ENCODE measurements at regions not wholly inside any gene's neighbourhood (a gene's known extent, or its start where the extent isn't known, plus 50 kb on each side); places are given as distances from the start of the nearest gene placed in this dataset.

- Histone ChIP-seq H3K27me3 (no peaks in the 10 kb centered on the region), H3K9me3 (no peaks in the 10 kb centered on the region), H3K4me1 (ENCODE audit: control insufficient read depth in 1 of 2, insufficient read depth in 1 of 2, low read depth in 1 of 2, low read length in 1 of 2) (no peaks in the 10 kb centered on the region), H3K4me3 (ENCODE audit: low read depth in 1 of 2, low read length in 1 of 2) (no peak overlapping the region), H3K36me3 (no peaks in the 10 kb centered on the region), H3K27ac (no peak overlapping the region)
- no peak for TF ChIP-seq CTCF (IDR thresholded peaks at IDR 0.05)
Observed at GRCh38 chr17:72063262-72063661, 57.6 kb upstream of the SOX9 start.

GRCh38 chr17:72063756-72064450 lies 56.9 kb upstream of the SOX9 start:
- no peaks in the 10 kb centered on the region for H3K9me3 ChIP-seq
- H3K4me1 ChIP-seq (ENCODE audit: control insufficient read depth in 1 of 2, insufficient read depth in 1 of 2, low read depth in 1 of 2, low read length in 1 of 2): no peaks in the 10 kb centered on the region
- no peaks in the 10 kb centered on the region for H3K27me3 ChIP-seq
- H3K4me3 ChIP-seq (ENCODE audit: low read depth in 1 of 2, low read length in 1 of 2): no peak overlapping the region
- H3K27ac ChIP-seq: no peak overlapping the region
- TF ChIP-seq CTCF (IDR thresholded peaks at IDR 0.05): no peak
- no peaks in the 10 kb centered on the region for H3K36me3 ChIP-seq

- TF ChIP-seq CTCF (IDR thresholded peaks at IDR 0.05): no peak
- no peaks in the 10 kb centered on the region for H3K27me3 ChIP-seq
- no peak overlapping the region for H3K27ac ChIP-seq
Observed at GRCh38 chr17:72064606-72065193, 56.1 kb upstream of the SOX9 start.

GRCh38 chr17:72065556-72065955 lies 55.3 kb upstream of the SOX9 start:
- Histone ChIP-seq H3K27me3 (no peaks in the 10 kb centered on the region), H3K9me3 (no peaks in the 10 kb centered on the region), H3K4me3 (ENCODE audit: low read depth in 1 of 2, low read length in 1 of 2) (no peak overlapping the region), H3K27ac (no peak overlapping the region), H3K36me3 (no peaks in the 10 kb centered on the region), H3K4me1 (ENCODE audit: control insufficient read depth in 1 of 2, insufficient read depth in 1 of 2, low read depth in 1 of 2, low read length in 1 of 2) (no peaks in the 10 kb centered on the region)
- no peak for TF ChIP-seq CTCF (IDR thresholded peaks at IDR 0.05)

More at GRCh38 chr17:72064606-72065193, 56.1 kb upstream of the SOX9 start:
- Histone ChIP-seq H3K4me1 (ENCODE audit: control insufficient read depth in 1 of 2, insufficient read depth in 1 of 2, low read depth in 1 of 2, low read length in 1 of 2) (no peaks in the 10 kb centered on the region), H3K9me3 (no peaks in the 10 kb centered on the region), H3K4me3 (ENCODE audit: low read depth in 1 of 2, low read length in 1 of 2) (no peak overlapping the region), H3K36me3 (no peaks in the 10 kb centered on the region)

GRCh38 chr17:72068643-72069042 lies 52.2 kb upstream of the SOX9 start:
- Histone ChIP-seq H3K4me1 (ENCODE audit: control insufficient read depth in 1 of 2, insufficient read depth in 1 of 2, low read depth in 1 of 2, low read length in 1 of 2) (no peaks in the 10 kb centered on the region), H3K4me3 (ENCODE audit: low read depth in 1 of 2, low read length in 1 of 2) (no peak overlapping the region), H3K27me3 (no peaks in the 10 kb centered on the region), H3K9me3 (no peaks in the 10 kb centered on the region), H3K36me3 (no peaks in the 10 kb centered on the region), H3K27ac (no peak overlapping the region)
- no peak for TF ChIP-seq CTCF (IDR thresholded peaks at IDR 0.05)
